CD4-positive, alpha-beta T cell (primary cell): ENCODE measurements at regions not wholly inside any gene's neighbourhood (a gene's known extent, or its start where the extent isn't known, plus 50 kb on each side); places are given as distances from the start of the nearest gene placed in this dataset.

Experiments
- ATAC-seq: fragments of 200-7000 bp; cut with Tn5 transposase; one replicate; pipeline ENCODE4 v1.10.0; 2022; ENCODE audit warnings: mild to moderate bottlenecking; ENCODE audit not compliant: poor library complexity
- CTCF ChIA-PET: fragments of 350-600 bp; sonication (Branson Sonifier 250); formaldehyde crosslinking; loops from one replicate; lab custom pipeline; 2021; ENCODE audit warnings: antibody characterized with exemption, inconsistent platforms; lab: Charles Lee
- POLR2A ChIA-PET: fragments of 350-600 bp; sonication (Branson Sonifier 250); formaldehyde crosslinking; loops from one replicate; lab custom pipeline; 2021; ENCODE audit warnings: antibody characterized with exemption, inconsistent platforms; lab: Charles Lee
- DNase-seq, 14 experiments: peaks; one replicate each; pipeline ENCODE4 v3.0.0-alpha.2; 2013 to 2020; ENCODE audit warnings: mixed read lengths in 2 of 14
- H3K27ac ChIP-seq, 2 donors: one replicate each; pipeline versions ENCODE4 v1.5.1 to v1.7.0; 2013; ENCODE audit warnings: low read length in 2 of 2, low read depth in 1 of 2, mild to moderate bottlenecking in 1 of 2
- H3K27me3 ChIP-seq, 2 experiments: 1 replicate in 1 of 2; 2 replicates in 1 of 2; pipeline versions ENCODE4 v1.6.1 to v1.7.0; 2013; ENCODE audit warnings: low read length in 2 of 2, control low read depth in 1 of 2, mild to moderate bottlenecking in 1 of 2, moderate library complexity in 1 of 2; ENCODE audit not compliant: insufficient read depth in 2 of 2, control insufficient read depth in 1 of 2
- H3K36me3 ChIP-seq: one replicate; pipeline ENCODE4 v1.6.1; 2013; ENCODE audit warnings: low read length, control low read depth; ENCODE audit not compliant: insufficient read depth
- H3K4me1 ChIP-seq: one replicate; pipeline ENCODE4 v1.6.1; 2013; ENCODE audit warnings: low read length, control low read depth; ENCODE audit not compliant: insufficient read depth
- H3K4me3 ChIP-seq: one replicate; pipeline ENCODE4 v1.5.1; 2013; ENCODE audit warnings: mild to moderate bottlenecking, low read length, moderate library complexity
- H3K9me3 ChIP-seq, 2 experiments: 1 replicate in 1 of 2; 2 replicates in 1 of 2; pipeline versions ENCODE4 v1.6.1 to v1.7.0; 2013; ENCODE audit warnings: low read length in 2 of 2, mild to moderate bottlenecking in 2 of 2, control low read depth in 1 of 2, moderate library complexity in 1 of 2; ENCODE audit not compliant: control insufficient read depth in 1 of 2, insufficient read depth in 1 of 2
- H3K27ac Mint-ChIP-seq: one replicate; pipeline ENCODE4 v1.8.0; 2020; ENCODE audit warnings: mixed read lengths
- H3K27me3 Mint-ChIP-seq: one replicate; pipeline ENCODE4 v1.8.0; 2021; ENCODE audit warnings: mixed read lengths
- H3K36me3 Mint-ChIP-seq: one replicate; pipeline ENCODE4 v1.8.0; 2021; ENCODE audit warnings: low read depth, mixed read lengths
- H3K4me1 Mint-ChIP-seq: one replicate; pipeline ENCODE4 v1.8.0; 2021; ENCODE audit warnings: low read depth, mixed read lengths
- H3K4me3 Mint-ChIP-seq: one replicate; pipeline ENCODE4 v1.8.0; 2020; ENCODE audit warnings: mild to moderate bottlenecking, mixed read lengths
- H3K9me3 Mint-ChIP-seq: one replicate; pipeline ENCODE4 v1.8.0; 2020; ENCODE audit warnings: mixed read lengths
- intact Hi-C, 2 experiments: fragments of 100-400 bp; cut with DNase I in 1 of 2; cut with micrococcal nuclease in 1 of 2; formaldehyde crosslinking; loops; one replicate each; pipeline versions ENCODE4 v1.15.1 to v1.9.0; 2023 to 2025; cut with DNase I, micrococcal nuclease
- TF ChIP-seq, protein P1 (sequence below): fragments of 200-600 bp; IDR thresholded peaks from one replicate; pipeline ENCODE4 v1.8.0; 2022; ENCODE audit warnings: antibody characterized with exemption, mild to moderate bottlenecking

DNA sequence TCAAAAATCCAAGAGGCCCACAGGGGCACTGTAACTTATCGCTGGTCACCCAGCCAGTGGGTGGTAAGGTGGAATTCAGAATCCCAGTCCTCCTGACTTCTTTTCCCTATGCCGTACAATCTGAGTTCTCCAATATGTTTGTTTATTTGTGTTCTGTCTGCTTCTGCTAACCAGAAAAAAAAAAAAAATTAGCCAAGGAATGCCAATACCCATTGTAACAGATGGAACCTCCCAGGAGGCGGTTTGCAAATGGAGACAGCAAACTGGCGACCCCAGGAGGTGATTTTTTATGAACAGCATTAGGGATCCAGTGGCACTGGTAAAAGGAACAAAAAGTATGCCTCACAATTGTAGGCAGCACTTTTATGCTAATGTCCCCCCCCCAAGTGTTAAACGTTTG, 189.0 kb upstream of the FGGY start:
- no peaks in the 10 kb centered on the region for H3K36me3 ChIP-seq
- no peak for DNase-seq
- no peaks in the 10 kb centered on the region for H3K4me1 ChIP-seq
- H3K36me3 Mint-ChIP-seq: no peaks in the 10 kb centered on the region
- H3K27me3 Mint-ChIP-seq: no peaks in the 10 kb centered on the region
- H3K4me3 Mint-ChIP-seq: no peak overlapping the region
- CTCF ChIA-PET: interaction anchor here (0.7 kb wide), 1 partner anchor 10 kb away, joined by 3 read pairs; no protein-coding TSS in a partner anchor
- intact Hi-C loops: no loop called here
- POLR2A ChIA-PET: no interaction called here
- H3K9me3 ChIP-seq: no peaks in the 10 kb centered on the region
- no peak overlapping the region for H3K27ac ChIP-seq
- H3K9me3 Mint-ChIP-seq: no peaks in the 10 kb centered on the region
- no peak overlapping the region for H3K4me3 ChIP-seq
- no peak for ATAC-seq
- H3K4me1 Mint-ChIP-seq: no peaks in the 10 kb centered on the region
- H3K27ac Mint-ChIP-seq: no peak overlapping the region
- TF ChIP-seq, protein P1, sequence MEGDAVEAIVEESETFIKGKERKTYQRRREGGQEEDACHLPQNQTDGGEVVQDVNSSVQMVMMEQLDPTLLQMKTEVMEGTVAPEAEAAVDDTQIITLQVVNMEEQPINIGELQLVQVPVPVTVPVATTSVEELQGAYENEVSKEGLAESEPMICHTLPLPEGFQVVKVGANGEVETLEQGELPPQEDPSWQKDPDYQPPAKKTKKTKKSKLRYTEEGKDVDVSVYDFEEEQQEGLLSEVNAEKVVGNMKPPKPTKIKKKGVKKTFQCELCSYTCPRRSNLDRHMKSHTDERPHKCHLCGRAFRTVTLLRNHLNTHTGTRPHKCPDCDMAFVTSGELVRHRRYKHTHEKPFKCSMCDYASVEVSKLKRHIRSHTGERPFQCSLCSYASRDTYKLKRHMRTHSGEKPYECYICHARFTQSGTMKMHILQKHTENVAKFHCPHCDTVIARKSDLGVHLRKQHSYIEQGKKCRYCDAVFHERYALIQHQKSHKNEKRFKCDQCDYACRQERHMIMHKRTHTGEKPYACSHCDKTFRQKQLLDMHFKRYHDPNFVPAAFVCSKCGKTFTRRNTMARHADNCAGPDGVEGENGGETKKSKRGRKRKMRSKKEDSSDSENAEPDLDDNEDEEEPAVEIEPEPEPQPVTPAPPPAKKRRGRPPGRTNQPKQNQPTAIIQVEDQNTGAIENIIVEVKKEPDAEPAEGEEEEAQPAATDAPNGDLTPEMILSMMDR: no peak
- no peaks in the 10 kb centered on the region for H3K27me3 ChIP-seq

DNA sequence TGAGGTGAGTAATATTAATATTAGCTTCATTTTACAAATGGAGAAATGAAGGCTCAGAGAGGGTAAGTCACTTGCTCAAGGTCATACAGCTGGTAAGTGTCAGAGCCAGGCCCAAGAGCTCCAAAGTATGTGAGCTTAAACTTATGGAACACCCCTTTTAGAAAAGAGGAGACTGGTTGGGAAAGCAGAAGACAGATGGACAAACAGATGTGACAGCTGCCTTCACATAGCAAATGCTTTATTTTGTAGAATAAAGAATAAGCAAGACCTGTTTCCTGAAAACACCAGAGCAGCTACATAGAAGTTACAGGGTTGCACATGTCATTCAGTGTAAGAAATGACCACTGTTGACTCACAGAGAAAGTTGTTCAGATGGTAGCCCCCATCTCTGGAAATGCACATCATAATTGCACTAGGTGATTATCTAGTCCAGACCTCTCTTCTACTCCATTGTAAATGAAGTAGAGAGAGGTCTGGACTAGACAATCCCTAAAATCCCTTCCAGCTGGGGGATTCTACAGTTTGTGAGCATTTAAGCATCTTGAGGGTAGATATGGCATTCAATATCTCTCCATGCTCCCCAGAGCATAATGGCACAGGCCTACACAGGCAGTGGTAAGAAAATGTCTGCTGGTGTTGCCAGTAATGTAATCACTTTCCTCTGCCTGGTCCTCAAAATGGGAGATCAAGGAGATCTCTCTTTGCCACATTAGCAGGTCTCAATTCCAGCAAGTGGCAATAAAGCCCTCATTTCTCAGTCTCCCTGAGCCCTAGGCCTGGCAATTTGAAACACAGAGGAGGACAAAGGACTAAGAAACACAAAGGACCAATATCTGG, 188.2 kb upstream of the FGGY start:
- DNase-seq (no peak), ATAC-seq (no peak)
- Mint-ChIP-seq H3K27me3 (no peaks in the 10 kb centered on the region), H3K36me3 (no peaks in the 10 kb centered on the region), H3K9me3 (no peaks in the 10 kb centered on the region), H3K4me1 (no peaks in the 10 kb centered on the region), H3K27ac (no peak overlapping the region), H3K4me3 (no peak overlapping the region)
- TF ChIP-seq, protein P1: no peak
- POLR2A ChIA-PET: no interaction called here
- Histone ChIP-seq H3K27me3 (no peaks in the 10 kb centered on the region), H3K36me3 (no peaks in the 10 kb centered on the region), H3K4me3 (no peak overlapping the region), H3K27ac (no peak overlapping the region), H3K9me3 (no peaks in the 10 kb centered on the region), H3K4me1 (no peaks in the 10 kb centered on the region)
- CTCF ChIA-PET: interaction anchor here (0.7 kb wide), 1 partner anchor 11 kb away, joined by 3 read pairs; no protein-coding TSS in a partner anchor
- intact Hi-C loops: no loop called here

DNA sequence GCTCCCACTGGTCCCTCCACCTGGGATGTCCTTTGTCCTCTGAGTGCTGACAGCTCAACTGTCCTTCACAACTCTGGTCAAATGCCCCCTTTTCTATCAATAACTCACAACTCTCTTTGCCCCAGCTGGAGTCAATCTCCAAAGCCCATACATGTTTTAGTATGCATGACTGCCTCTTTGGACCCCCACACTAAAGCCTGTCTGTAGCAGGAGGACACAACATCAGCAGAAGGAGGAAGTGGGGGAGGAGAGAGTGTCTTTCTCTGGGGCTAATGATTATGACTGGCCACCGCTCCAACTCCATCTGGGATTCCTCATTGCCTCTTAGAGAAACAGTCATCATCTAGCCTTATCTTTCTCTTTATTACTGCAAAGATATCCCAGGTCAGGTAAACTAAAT, 186.6 kb upstream of the FGGY start:
- no peak for DNase-seq
- intact Hi-C loops: no loop called here
- Mint-ChIP-seq H3K27ac (no peak overlapping the region), H3K9me3 (no peaks in the 10 kb centered on the region), H3K4me3 (no peak overlapping the region), H3K36me3 (no peaks in the 10 kb centered on the region), H3K4me1 (no peaks in the 10 kb centered on the region), H3K27me3 (no peaks in the 10 kb centered on the region)
- Histone ChIP-seq H3K27me3 (no peaks in the 10 kb centered on the region), H3K4me1 (no peaks in the 10 kb centered on the region), H3K4me3 (no peak overlapping the region), H3K9me3 (no peaks in the 10 kb centered on the region), H3K36me3 (no peaks in the 10 kb centered on the region), H3K27ac (no peak overlapping the region)
- TF ChIP-seq, protein P1: no peak
- ChIA-PET CTCF (no interaction called here), POLR2A (no interaction called here)
- ATAC-seq: no peak
